GM23248 (cell line): ENCODE measurements at regions not wholly inside any gene's neighbourhood (a gene's known extent, or its start where the extent isn't known, plus 50 kb on each side); places are given as distances from the start of the nearest gene placed in this dataset.

ENCODE experiments used
- DNase-seq: peaks from one replicate; pipeline ENCODE4 v3.0.0-alpha.2; 2015
- H2AFZ ChIP-seq: fragments of 200-600 bp; sonication (generic); 2 replicates; pipeline ENCODE4 v1.6.1; 2016; ENCODE audit warnings: antibody characterized with exemption
- H3F3A ChIP-seq: fragments of 200-600 bp; sonication (generic); 2 replicates; pipeline ENCODE4 v1.6.1; 2016; ENCODE audit warnings: mild to moderate bottlenecking, antibody characterized with exemption, mixed run types; ENCODE audit not compliant: insufficient read depth
- H3K27ac ChIP-seq: fragments of 200-600 bp; sonication (generic); 2 replicates; pipeline ENCODE4 v1.5.1; 2016; ENCODE audit warnings: mild to moderate bottlenecking
- H3K27me3 ChIP-seq: fragments of 200-600 bp; sonication (generic); replicated peaks from 2 replicates; pipeline ENCODE4 v1.6.1; 2016; ENCODE audit warnings: mild to moderate bottlenecking; ENCODE audit not compliant: insufficient read depth
- H3K36me3 ChIP-seq: fragments of 200-600 bp; sonication (generic); 2 replicates; pipeline ENCODE4 v1.6.1; 2016; ENCODE audit warnings: low read depth, mild to moderate bottlenecking
- H3K4me1 ChIP-seq: fragments of 200-600 bp; sonication (generic); 2 replicates; pipeline ENCODE4 v1.6.1; 2016; ENCODE audit warnings: mild to moderate bottlenecking; ENCODE audit not compliant: insufficient read depth
- H3K4me2 ChIP-seq: fragments of 200-600 bp; sonication (generic); one replicate; pipeline ENCODE4 v1.6.1; 2016; ENCODE audit warnings: mild to moderate bottlenecking; ENCODE audit not compliant: unreplicated experiment
- H3K4me3 ChIP-seq: fragments of 200-600 bp; sonication (generic); 2 replicates; pipeline ENCODE4 v1.5.1; 2016; ENCODE audit warnings: mild to moderate bottlenecking
- H3K79me2 ChIP-seq: fragments of 200-600 bp; sonication (generic); 2 replicates; pipeline ENCODE4 v1.6.1; 2016; ENCODE audit warnings: mild to moderate bottlenecking; ENCODE audit not compliant: insufficient read depth
- H3K9ac ChIP-seq: fragments of 200-600 bp; sonication (generic); 2 replicates; pipeline ENCODE4 v1.6.1; 2016; ENCODE audit warnings: mild to moderate bottlenecking
- H3K9me2 ChIP-seq: fragments of 200-600 bp; sonication (generic); 2 replicates; pipeline ENCODE4 v1.6.1; 2016; ENCODE audit warnings: mixed run types, mild to moderate bottlenecking, moderate library complexity; ENCODE audit not compliant: insufficient read depth
- H3K9me3 ChIP-seq: fragments of 200-600 bp; sonication (generic); one replicate; pipeline ENCODE4 v1.6.1; 2017; ENCODE audit warnings: low read depth
- H4K20me1 ChIP-seq: fragments of 200-600 bp; sonication (generic); 2 replicates; pipeline ENCODE4 v1.6.0; 2016; ENCODE audit not compliant: insufficient read depth
- EZH2 ChIP-seq: fragments of 200-600 bp; sonication (generic); IDR thresholded peaks from 2 replicates; pipeline ENCODE4 v1.6.1; 2018; ENCODE audit warnings: antibody characterized with exemption, mild to moderate bottlenecking; ENCODE audit not compliant: insufficient read depth, poor library complexity, severe bottlenecking
- EZH2phosphoT487 ChIP-seq: fragments of 200-600 bp; sonication (generic); IDR thresholded peaks from 2 replicates; pipeline ENCODE4 v1.6.1; 2018; ENCODE audit warnings: antibody characterized with exemption, moderate library complexity, mild to moderate bottlenecking, low read depth; ENCODE audit not compliant: insufficient read depth
- WGBS, 2 experiments: methylation state at CpG; one replicate each; pipeline ENCODE4 v1.1.6; 2015 to 2017; ENCODE audit warnings: low lambda C conversion rate in 2 of 2, low coverage in 1 of 2; ENCODE audit errors: missing lambda C conversion rate in 2 of 2; 5-methylcytosine and 5-hydroxymethylcytosine counted together
- in situ Hi-C: fragments of 300-500 bp; cut with MboI; formaldehyde crosslinking; loops from 2 replicates; pipeline ENCODE4 v1.15.0; 2020

- 0 out of 2 replicates have a peak overlapping the region, but pooled peaks have one; percentile 43 for H2AFZ ChIP-seq
- H3K4me3 ChIP-seq = no peak overlapping the region
- H3F3A ChIP-seq = peaks cover 20% of the 10 kb centered on the region; the same call in 1 of the 2 replicates
- H3K9me3 ChIP-seq = no peaks in the 10 kb centered on the region
- peak overlapping the region; percentile 15 for H3K9ac ChIP-seq
- peak overlapping the region; percentile 58 for H3K27ac ChIP-seq
- no peaks in the 10 kb centered on the region for H3K36me3 ChIP-seq
- H3K4me2 ChIP-seq = peak overlapping the region; percentile 37
- in situ Hi-C loops = no loop called here
- H3K9me2 ChIP-seq = no peaks in the 10 kb centered on the region
- no peaks in the 10 kb centered on the region for H4K20me1 ChIP-seq
- DNase-seq = peak; percentile 67
- H3K27me3 ChIP-seq = no peaks in the 10 kb centered on the region
- peaks cover 32% of the 10 kb centered on the region for H3K4me1 ChIP-seq
- TF ChIP-seq EZH2 = no peak
- no peak for TF ChIP-seq EZH2phosphoT487
- no peaks in the 10 kb centered on the region for H3K79me2 ChIP-seq
These were observed 141.6 kb downstream of the PCDH18 start for GRCh38 chr4:137390707-137391106.

DNA sequence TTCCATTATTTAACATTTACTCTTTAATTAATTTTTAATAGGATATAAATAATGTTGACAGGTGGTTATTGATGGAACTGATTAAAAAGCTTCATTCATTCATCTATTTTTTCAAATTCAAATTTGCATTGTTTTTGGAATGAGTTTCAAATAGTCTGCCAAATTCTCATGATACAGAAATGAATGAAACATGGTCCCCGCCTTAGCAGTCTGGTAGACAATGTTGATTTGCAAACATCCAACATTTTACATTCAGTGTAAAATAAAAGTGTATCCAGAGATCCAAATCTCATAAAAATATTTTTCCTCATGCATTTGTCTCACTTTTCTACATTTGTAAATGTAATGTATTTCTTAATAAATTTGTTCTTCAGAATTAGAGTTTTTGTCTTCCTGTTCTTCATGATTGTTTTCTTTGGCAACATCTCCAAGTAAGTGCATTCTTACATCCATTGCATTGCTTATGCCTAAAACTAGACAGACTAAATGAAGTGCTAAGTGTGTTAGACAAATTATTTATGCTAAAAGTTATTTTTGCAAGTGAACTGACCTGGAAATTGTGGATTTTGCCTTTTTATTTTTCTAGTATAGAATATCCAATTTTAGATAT is 142.3 kb downstream of the PCDH18 start:
- H3K9me2 ChIP-seq = no peaks in the 10 kb centered on the region
- TF ChIP-seq EZH2 (no peak), EZH2phosphoT487 (no peak)
- peaks cover 20% of the 10 kb centered on the region; the same call in 1 of the 2 replicates for H3F3A ChIP-seq
- no peaks in the 10 kb centered on the region for H4K20me1 ChIP-seq
- WGBS, 2 experiments = 96 to 100% methylated on average over 1 of the region's 1 CpG
- H3K27me3 ChIP-seq = no peaks in the 10 kb centered on the region
- H3K4me3 ChIP-seq = no peak overlapping the region
- peaks cover 32% of the 10 kb centered on the region for H3K4me1 ChIP-seq
- H3K36me3 ChIP-seq = no peaks in the 10 kb centered on the region
- peak overlapping the region; percentile 58 for H3K27ac ChIP-seq
- no peak overlapping the region for H2AFZ ChIP-seq
- peak overlapping the region; percentile 15 for H3K9ac ChIP-seq
- peak overlapping the region; percentile 37 for H3K4me2 ChIP-seq
- in situ Hi-C loops = no loop called here
- no peaks in the 10 kb centered on the region for H3K9me3 ChIP-seq
- DNase-seq = peak; percentile 45
- no peaks in the 10 kb centered on the region for H3K79me2 ChIP-seq

DNA sequence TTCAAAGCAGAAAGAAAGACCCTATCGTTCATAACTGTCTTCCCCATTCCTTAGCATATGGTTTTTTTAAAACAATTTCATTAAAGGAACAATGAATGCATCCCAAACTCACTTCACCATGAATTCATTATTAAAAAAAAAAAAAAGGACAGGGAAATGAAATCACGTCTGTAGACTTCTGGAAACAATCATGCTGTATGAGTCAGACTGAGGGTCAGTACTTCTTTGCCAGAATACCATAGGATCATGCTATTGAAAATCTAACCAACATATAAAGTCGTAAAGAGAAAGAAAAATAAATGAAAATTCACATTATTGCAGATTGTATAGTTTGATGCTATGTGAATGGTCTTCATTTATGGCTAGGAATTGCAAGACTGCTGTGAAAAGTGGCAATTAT is 144.4 kb downstream of the PCDH18 start:
- Histone ChIP-seq H3K9me2 (no peaks in the 10 kb centered on the region), H3K36me3 (no peaks in the 10 kb centered on the region), H3K4me1 (peaks cover 32% of the 10 kb centered on the region), H3K4me3 (no peak overlapping the region; the same call in 1 of the 2 replicates), H3K27ac (0 out of 2 replicates have a peak overlapping the region, but pooled peaks have one; percentile 4), H3K4me2 (peak overlapping the region; percentile 72), H3K27me3 (no peaks in the 10 kb centered on the region), H3K9me3 (no peaks in the 10 kb centered on the region), H4K20me1 (no peaks in the 10 kb centered on the region), H3F3A (peaks cover 14% of the 10 kb centered on the region; the same call in 1 of the 2 replicates), H3K9ac (no peak overlapping the region), H2AFZ (0 out of 2 replicates have a peak overlapping the region, but pooled peaks have one; percentile 14), H3K79me2 (no peaks in the 10 kb centered on the region)
- no peak for TF ChIP-seq EZH2
- TF ChIP-seq EZH2phosphoT487 = no peak
- WGBS, 2 experiments = 2 to 4% methylated on average over 3 of the region's 3 CpGs
- peak; percentile 81 for DNase-seq
- in situ Hi-C loops = no loop called here

- Histone ChIP-seq H3K4me2 (no peak overlapping the region), H3K9me3 (no peaks in the 10 kb centered on the region), H2AFZ (no peak overlapping the region), H3K4me1 (peaks cover 14% of the 10 kb centered on the region), H3K9ac (no peak overlapping the region), H3K79me2 (no peaks in the 10 kb centered on the region), H3K9me2 (no peaks in the 10 kb centered on the region), H3F3A (peaks cover 4% of the 10 kb centered on the region; the same call in 1 of the 2 replicates), H3K36me3 (no peaks in the 10 kb centered on the region), H3K27ac (no peak overlapping the region), H4K20me1 (no peaks in the 10 kb centered on the region), H3K4me3 (no peak overlapping the region), H3K27me3 (no peaks in the 10 kb centered on the region)
- 50% methylated on average over 1 of the region's 1 CpG for WGBS, 2 experiments
- no peak for DNase-seq
- in situ Hi-C loops = no loop called here
- TF ChIP-seq EZH2phosphoT487 (no peak), EZH2 (no peak)
These were observed 147.8 kb downstream of the PCDH18 start for GRCh38 chr4:137384476-137384875.

DNA sequence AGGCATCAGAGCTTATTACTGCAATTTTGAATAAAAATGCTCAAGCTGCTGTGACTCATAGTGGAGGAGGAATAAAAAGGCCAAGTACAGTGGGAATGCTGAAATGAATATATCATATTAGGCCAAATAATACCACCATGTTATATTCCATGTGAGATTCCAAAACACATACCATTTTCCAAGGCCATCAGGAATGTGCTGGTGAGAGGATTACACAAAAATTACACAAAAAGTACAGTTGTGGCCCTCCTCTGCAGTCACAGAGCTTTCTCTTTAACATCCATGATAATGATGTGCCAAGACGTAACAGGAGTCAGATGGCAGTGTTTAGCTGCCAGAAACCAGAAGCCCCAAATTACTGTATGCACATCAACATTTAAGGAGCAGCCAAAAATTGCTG is 153.5 kb downstream of the PCDH18 start:
- Histone ChIP-seq H3K9me2 (no peaks in the 10 kb centered on the region), H3F3A (0 out of 2 replicates have a peak, but pooled peaks cover 5% of the 10 kb centered on the region), H3K27ac (no peak overlapping the region), H3K79me2 (no peaks in the 10 kb centered on the region), H4K20me1 (no peaks in the 10 kb centered on the region), H3K9ac (no peak overlapping the region), H3K4me1 (peaks cover 32% of the 10 kb centered on the region), H3K36me3 (no peaks in the 10 kb centered on the region), H3K4me2 (no peak overlapping the region), H2AFZ (peak overlapping the region; percentile 14; the same call in 1 of the 2 replicates), H3K27me3 (no peaks in the 10 kb centered on the region), H3K4me3 (no peak overlapping the region), H3K9me3 (no peaks in the 10 kb centered on the region)
- in situ Hi-C loops = no loop called here
- DNase-seq = peak; percentile 57
- WGBS, 2 experiments = 21 to 40% methylated on average over 1 of the region's 1 CpG
- TF ChIP-seq EZH2 (no peak), EZH2phosphoT487 (no peak)
